Brain microvascular endothelial cell (primary cell): ENCODE measurements at regions not wholly inside any gene's neighbourhood (a gene's known extent, or its start where the extent isn't known, plus 50 kb on each side); places are given as distances from the start of the nearest gene placed in this dataset.

Experiments
- DNase-seq: peaks from one replicate; pipeline ENCODE4 v3.0.0-alpha.2; 2020
- H3K27ac ChIP-seq: fragments of 250-450 bp; sonication (Bioruptor Pico); 2 replicates; pipeline ENCODE4 v1.5.1; 2020; ENCODE audit warnings: mild to moderate bottlenecking, moderate library complexity
- H3K27me3 ChIP-seq: fragments of 250-450 bp; sonication (Bioruptor Pico); replicated peaks from 2 replicates; pipeline ENCODE4 v1.5.1; 2020; ENCODE audit warnings: mild to moderate bottlenecking
- H3K36me3 ChIP-seq: fragments of 250-450 bp; sonication (Bioruptor Pico); replicated peaks from 2 replicates; pipeline ENCODE4 v1.5.1; 2020; ENCODE audit warnings: mild to moderate bottlenecking
- H3K4me3 ChIP-seq: 2 replicates; pipeline ENCODE4 v1.5.1; 2011; ENCODE audit warnings: low read depth, mild to moderate bottlenecking, control low read depth, low read length, moderate library complexity
- CTCF ChIP-seq: IDR thresholded peaks from 2 replicates; pipeline ENCODE4 v1.5.1; 2011; ENCODE audit warnings: low read depth, mild to moderate bottlenecking, moderate library complexity, low read length, control low read depth, inconsistent platforms; ENCODE audit errors: missing control alignments
- in situ Hi-C: cut with HindIII; loops from 2 replicates; pipeline ENCODE4 v1.10.0; 2017; ENCODE audit warnings: low sequenced_read_pairs, low pct_ligation_motif_present

DNA sequence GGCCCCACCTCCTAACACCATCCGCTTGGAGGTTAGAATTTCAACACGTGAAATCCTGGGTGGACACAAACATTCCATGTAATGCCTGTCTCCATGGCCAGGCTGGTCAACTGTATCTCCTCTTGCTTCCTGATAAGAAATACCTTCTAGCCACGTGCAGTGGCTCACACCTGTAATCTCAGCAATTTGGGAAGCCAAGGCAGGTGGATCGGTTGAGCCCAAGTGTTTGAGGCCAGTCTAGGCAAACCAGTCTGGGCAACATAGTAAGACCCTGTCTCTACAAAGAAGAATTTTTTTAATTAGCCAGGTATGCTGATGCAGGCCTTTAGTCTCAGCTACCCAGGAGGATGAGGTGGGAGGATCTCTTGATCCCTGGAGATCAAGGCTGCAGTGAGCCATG lies 58.3 kb upstream of the GALNT2 start:
- DNase-seq: no peak
- Histone ChIP-seq H3K27ac (no peak overlapping the region), H3K4me3 (no peak overlapping the region), H3K36me3 (no peaks in the 10 kb centered on the region), H3K27me3 (no peaks in the 10 kb centered on the region)
- in situ Hi-C loops: no loop called here
- no peak for TF ChIP-seq CTCF

- Histone ChIP-seq H3K27me3 (no peaks in the 10 kb centered on the region), H3K27ac (no peak overlapping the region), H3K36me3 (no peaks in the 10 kb centered on the region), H3K4me3 (no peak overlapping the region)
- no peak for TF ChIP-seq CTCF
- in situ Hi-C loops: no loop called here
- DNase-seq: no peak
Measured at GRCh38 chr1:230009611-230010313, 57.3 kb upstream of the GALNT2 start.

DNA sequence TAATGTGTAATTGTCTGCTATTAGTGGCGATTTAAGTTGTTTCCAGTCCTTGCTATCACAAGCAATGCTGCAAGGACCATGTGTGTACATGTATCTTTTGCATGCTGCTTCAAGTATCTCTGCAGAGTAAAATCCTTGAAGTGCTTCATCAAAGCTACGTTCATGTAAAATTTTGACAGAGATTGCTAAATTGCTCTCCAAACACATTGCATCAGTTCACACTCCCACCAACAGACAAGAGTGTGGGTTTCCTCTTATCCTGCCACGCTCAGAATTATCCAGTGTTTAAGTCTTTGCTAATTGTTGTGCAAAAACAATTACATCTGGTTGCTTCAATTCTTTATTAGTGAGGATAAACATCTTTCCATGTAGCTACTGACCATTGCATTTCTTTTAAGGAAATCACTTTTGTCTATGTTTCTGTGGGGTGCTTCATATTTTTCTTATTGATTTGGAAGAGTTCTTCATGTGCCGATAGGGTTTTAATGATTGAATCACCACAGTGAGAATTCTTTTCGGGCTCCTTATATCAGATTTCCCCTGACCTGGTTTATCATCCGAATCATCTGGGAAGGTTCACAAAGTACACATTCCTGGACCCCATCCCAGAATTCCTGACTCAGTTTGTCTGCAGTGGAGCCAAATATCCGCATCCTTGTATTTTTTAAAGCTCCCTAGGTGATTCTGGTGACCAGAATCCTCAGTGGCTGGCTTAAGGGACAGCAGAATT lies 56.3 kb upstream of the GALNT2 start:
- no peak overlapping the region for H3K27ac ChIP-seq
- DNase-seq: no peak
- in situ Hi-C loops: no loop called here

DNA sequence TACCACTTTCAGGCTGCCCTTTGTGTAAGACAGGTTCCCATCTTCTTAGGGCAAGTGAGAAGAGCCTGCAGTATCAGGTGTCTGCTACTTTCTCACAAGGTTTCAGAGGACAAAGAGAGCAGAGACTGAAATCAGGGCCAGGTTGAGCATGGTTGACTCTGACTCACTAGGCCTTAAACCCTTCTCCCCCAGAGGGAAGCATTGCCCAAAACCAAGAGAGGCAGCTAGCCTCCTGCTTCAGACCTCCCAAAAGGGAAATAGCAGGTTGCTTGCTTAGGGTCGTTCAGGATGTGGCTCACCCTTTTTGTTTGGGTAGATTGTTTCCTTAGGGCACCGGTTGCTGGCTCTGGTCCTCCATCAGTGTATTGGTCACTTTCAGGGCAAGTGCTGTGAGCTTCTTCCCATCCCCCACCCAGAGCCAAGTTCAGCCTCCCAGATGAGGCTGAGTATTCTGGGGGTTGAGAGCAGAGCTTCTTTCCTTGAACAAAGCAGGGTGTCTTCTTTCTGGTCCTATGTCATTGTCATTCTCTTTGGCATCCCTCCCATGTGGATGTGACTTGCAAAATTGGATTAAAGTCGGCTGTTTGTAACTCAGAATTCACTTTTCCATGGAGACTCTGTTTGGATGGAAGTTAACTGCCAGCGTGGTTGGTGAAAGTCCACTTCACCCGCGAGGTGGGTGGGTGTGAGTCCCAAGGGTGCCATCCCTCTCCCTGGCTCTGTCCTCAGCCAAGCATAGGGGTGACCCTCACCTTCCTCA lies 55.5 kb upstream of the GALNT2 start:
- no peak for DNase-seq
- TF ChIP-seq CTCF: no peak
- Histone ChIP-seq H3K4me3 (no peak overlapping the region), H3K27ac (no peak overlapping the region), H3K36me3 (no peaks in the 10 kb centered on the region), H3K27me3 (no peaks in the 10 kb centered on the region)
- in situ Hi-C loops: no loop called here

More for the DNA sequence above, 56.3 kb upstream of the GALNT2 start:
- TF ChIP-seq CTCF: no peak
- no peaks in the 10 kb centered on the region for H3K36me3 ChIP-seq
- H3K4me3 ChIP-seq: no peak overlapping the region
- H3K27me3 ChIP-seq: no peaks in the 10 kb centered on the region

GRCh38 chr1:230012093-230012393 lies 55.0 kb upstream of the GALNT2 start:
- no peaks in the 10 kb centered on the region for H3K36me3 ChIP-seq
- no peak for DNase-seq
- in situ Hi-C loops: no loop called here
- TF ChIP-seq CTCF: no peak
- H3K27me3 ChIP-seq: no peaks in the 10 kb centered on the region
- H3K4me3 ChIP-seq: no peak overlapping the region
- no peak overlapping the region for H3K27ac ChIP-seq
